Fibroblast of lung (primary cell): ENCODE measurements at regions not wholly inside any gene's neighbourhood (a gene's known extent, or its start where the extent isn't known, plus 50 kb on each side); places are given as distances from the start of the nearest gene placed in this dataset.
A peak's percentile ranks its signal among the peaks of the same experiment; 100 is the strongest.

Experiments used
- DNase-seq, 2 donors: peaks; one replicate each; pipeline versions ENCODE4 v3.0.0 to v3.0.0-alpha.2; 2010; ENCODE audit warnings: low read depth in 2 of 2
- H2AFZ ChIP-seq: 2 replicates; pipeline ENCODE4 v1.5.1; 2012; ENCODE audit warnings: low read length, control low read depth, inconsistent platforms
- H3K27ac ChIP-seq: 2 replicates; pipeline ENCODE4 v1.5.1; 2011; ENCODE audit warnings: low read length, control low read depth; ENCODE audit not compliant: insufficient read depth
- H3K27me3 ChIP-seq: 2 replicates; pipeline ENCODE4 v1.5.1; 2011; ENCODE audit warnings: mild to moderate bottlenecking, low read length; ENCODE audit not compliant: control insufficient read depth, insufficient read depth
- H3K36me3 ChIP-seq: 2 replicates; pipeline ENCODE4 v1.5.1; 2011; ENCODE audit warnings: low read length; ENCODE audit not compliant: control insufficient read depth, insufficient read depth
- H3K4me1 ChIP-seq: 2 replicates; pipeline ENCODE4 v1.5.1; 2011; ENCODE audit warnings: low read length; ENCODE audit not compliant: control insufficient read depth, insufficient read depth; ENCODE audit errors: extremely low read depth
- H3K4me2 ChIP-seq: 2 replicates; pipeline ENCODE4 v1.5.1; 2011; ENCODE audit warnings: low read length, control low read depth; ENCODE audit not compliant: insufficient read depth; ENCODE audit errors: extremely low read depth
- H3K4me3 ChIP-seq, 4 experiments: fragments of 200-600 bp in 1 of 4; sonication (generic) in 1 of 4; replicated peaks in 1 of 4; 2 replicates each; pipeline ENCODE4 v1.5.1; 2011 to 2016; ENCODE audit warnings: low read length in 4 of 4, low read depth in 3 of 4, mild to moderate bottlenecking in 3 of 4, control low read depth in 2 of 4, inconsistent platforms in 1 of 4, mixed read lengths in 1 of 4; ENCODE audit not compliant: insufficient read depth in 1 of 4; ENCODE audit errors: control extremely low read depth in 1 of 4
- H3K79me2 ChIP-seq: 2 replicates; pipeline ENCODE4 v1.5.1; 2012; ENCODE audit warnings: mild to moderate bottlenecking, low read length, inconsistent platforms; ENCODE audit not compliant: control insufficient read depth, insufficient read depth
- H3K9ac ChIP-seq: 2 replicates; pipeline ENCODE4 v1.5.1; 2011; ENCODE audit warnings: mild to moderate bottlenecking, low read length, control low read depth; ENCODE audit not compliant: insufficient read depth
- H3K9me3 ChIP-seq: 2 replicates; pipeline ENCODE4 v1.5.1; 2012; ENCODE audit warnings: low read depth, low read length; ENCODE audit not compliant: control insufficient read depth, insufficient read depth
- H4K20me1 ChIP-seq: 2 replicates; pipeline ENCODE4 v1.5.1; 2011; ENCODE audit warnings: low read length; ENCODE audit not compliant: control insufficient read depth, insufficient read depth; ENCODE audit errors: extremely low read depth
- EZH2 ChIP-seq: IDR thresholded peaks from 2 replicates; pipeline ENCODE4 v1.5.1; 2012; ENCODE audit warnings: low read length, control low read depth, mild to moderate bottlenecking; ENCODE audit errors: missing control alignments
- TF ChIP-seq, protein P1 (sequence below), 2 donors: IDR thresholded peaks in 1 of 2; conservative IDR thresholded peaks in 1 of 2; 1 replicate in 1 of 2; 2 replicates in 1 of 2; pipeline ENCODE4 v1.5.1; 2011 to 2012; ENCODE audit warnings: low read length in 2 of 2, control low read depth in 1 of 2, inconsistent platforms in 1 of 2, low read depth in 1 of 2, mild to moderate bottlenecking in 1 of 2

DNA sequence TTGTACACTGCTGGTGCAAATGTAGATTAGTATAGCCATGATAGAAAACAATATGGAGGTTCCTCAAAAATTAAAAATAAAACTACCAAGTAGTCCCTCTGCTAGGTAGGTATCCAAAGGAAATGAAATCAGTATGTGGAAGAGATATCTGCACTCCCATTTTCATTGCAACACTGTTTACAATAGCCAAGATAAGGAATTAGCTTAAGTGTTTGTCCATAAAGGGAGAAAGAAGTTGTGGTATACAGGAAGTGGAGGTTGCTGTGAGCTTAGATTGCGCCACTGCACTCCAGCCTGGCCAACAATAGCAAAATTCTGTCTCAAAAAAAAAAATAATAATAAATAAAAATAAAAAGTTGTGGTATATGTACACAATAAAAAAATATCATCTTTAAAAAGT lies 325.0 kb upstream of the EMCN start:
- Histone ChIP-seq H3K4me1 (no peaks in the 10 kb centered on the region), H3K4me2 (no peak overlapping the region), H2AFZ (no peak overlapping the region), H3K9me3 (no peaks in the 10 kb centered on the region), H4K20me1 (no peaks in the 10 kb centered on the region), H3K79me2 (no peaks in the 10 kb centered on the region), H3K27ac (no peak overlapping the region), H3K9ac (no peak overlapping the region), H3K4me3 (no peak overlapping the region), H3K36me3 (no peaks in the 10 kb centered on the region), H3K27me3 (no peaks in the 10 kb centered on the region)
- peak in 1 of 2 donors; percentile 26 for DNase-seq
- no peak for TF ChIP-seq EZH2
- TF ChIP-seq, protein P1, sequence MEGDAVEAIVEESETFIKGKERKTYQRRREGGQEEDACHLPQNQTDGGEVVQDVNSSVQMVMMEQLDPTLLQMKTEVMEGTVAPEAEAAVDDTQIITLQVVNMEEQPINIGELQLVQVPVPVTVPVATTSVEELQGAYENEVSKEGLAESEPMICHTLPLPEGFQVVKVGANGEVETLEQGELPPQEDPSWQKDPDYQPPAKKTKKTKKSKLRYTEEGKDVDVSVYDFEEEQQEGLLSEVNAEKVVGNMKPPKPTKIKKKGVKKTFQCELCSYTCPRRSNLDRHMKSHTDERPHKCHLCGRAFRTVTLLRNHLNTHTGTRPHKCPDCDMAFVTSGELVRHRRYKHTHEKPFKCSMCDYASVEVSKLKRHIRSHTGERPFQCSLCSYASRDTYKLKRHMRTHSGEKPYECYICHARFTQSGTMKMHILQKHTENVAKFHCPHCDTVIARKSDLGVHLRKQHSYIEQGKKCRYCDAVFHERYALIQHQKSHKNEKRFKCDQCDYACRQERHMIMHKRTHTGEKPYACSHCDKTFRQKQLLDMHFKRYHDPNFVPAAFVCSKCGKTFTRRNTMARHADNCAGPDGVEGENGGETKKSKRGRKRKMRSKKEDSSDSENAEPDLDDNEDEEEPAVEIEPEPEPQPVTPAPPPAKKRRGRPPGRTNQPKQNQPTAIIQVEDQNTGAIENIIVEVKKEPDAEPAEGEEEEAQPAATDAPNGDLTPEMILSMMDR (conservative IDR thresholded peaks at IDR 0.05 in 1 of 2, IDR thresholded peaks at IDR 0.05 in 1 of 2; ENCODE audit: low read depth in 1 of 2, low read length in 2 of 2), result no peak

DNA sequence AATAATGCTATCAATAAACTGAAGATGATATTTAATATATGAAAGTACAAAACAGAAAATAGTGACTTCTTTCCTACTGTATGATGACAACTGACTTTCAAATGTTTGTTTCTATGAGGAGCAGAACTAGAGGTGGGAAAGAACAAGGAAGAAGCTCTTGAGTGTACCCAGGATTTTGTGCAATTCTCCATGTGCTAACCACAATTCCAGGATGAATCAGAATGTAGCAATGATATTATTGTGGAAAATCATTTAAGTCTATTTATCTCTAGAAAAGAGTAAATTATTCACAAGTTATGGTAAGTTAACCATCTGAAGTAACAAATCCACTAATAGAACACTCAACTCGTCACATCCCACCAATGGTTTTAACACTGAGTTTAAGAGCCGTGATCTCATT lies 324.1 kb upstream of the EMCN start:
- no peak overlapping the region for H3K4me2 ChIP-seq
- no peak overlapping the region for H3K27ac ChIP-seq
- H3K4me3 ChIP-seq, result no peak overlapping the region
- H3K36me3 ChIP-seq, result no peaks in the 10 kb centered on the region
- no peak overlapping the region for H3K9ac ChIP-seq
- DNase-seq, result peak in 1 of 2 donors; percentile 52
- no peaks in the 10 kb centered on the region for H3K9me3 ChIP-seq
- no peaks in the 10 kb centered on the region for H4K20me1 ChIP-seq
- no peaks in the 10 kb centered on the region for H3K79me2 ChIP-seq
- H3K27me3 ChIP-seq, result no peaks in the 10 kb centered on the region
- TF ChIP-seq EZH2, result no peak
- TF ChIP-seq, protein P1 (conservative IDR thresholded peaks at IDR 0.05 in 1 of 2, IDR thresholded peaks at IDR 0.05 in 1 of 2; ENCODE audit: low read depth in 1 of 2, low read length in 2 of 2), result no peak
- no peaks in the 10 kb centered on the region for H3K4me1 ChIP-seq
- no peak overlapping the region for H2AFZ ChIP-seq

DNA sequence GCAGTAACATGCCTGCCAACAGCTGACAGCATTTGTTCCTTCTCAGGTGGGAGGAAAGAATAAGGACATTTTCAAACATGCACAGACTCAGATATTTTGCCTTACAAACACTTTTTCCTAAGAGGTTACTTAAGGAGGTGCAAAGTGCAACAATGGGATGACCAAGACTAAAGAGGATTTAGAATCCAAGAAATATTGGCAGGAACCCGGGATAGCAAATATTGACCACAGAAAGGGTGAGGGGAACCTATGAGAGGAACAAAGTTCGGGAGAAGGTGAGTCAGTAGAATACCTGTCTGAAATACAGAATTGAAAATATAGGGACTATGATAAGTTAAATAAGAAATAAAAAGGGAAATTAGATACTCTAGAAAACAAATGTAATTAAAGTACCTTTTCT lies 321.9 kb upstream of the EMCN start:
- no peak overlapping the region for H3K27ac ChIP-seq
- no peaks in the 10 kb centered on the region for H3K4me1 ChIP-seq
- no peak overlapping the region for H3K4me2 ChIP-seq
- H3K4me3 ChIP-seq, result no peak overlapping the region
- TF ChIP-seq, protein P1 (conservative IDR thresholded peaks at IDR 0.05 in 1 of 2, IDR thresholded peaks at IDR 0.05 in 1 of 2; ENCODE audit: low read depth in 1 of 2, low read length in 2 of 2), result no peak
- TF ChIP-seq EZH2, result no peak
- H2AFZ ChIP-seq, result no peak overlapping the region
- H3K9me3 ChIP-seq, result no peaks in the 10 kb centered on the region
- H3K27me3 ChIP-seq, result no peaks in the 10 kb centered on the region
- H4K20me1 ChIP-seq, result no peaks in the 10 kb centered on the region
- DNase-seq, result no peak
- no peaks in the 10 kb centered on the region for H3K36me3 ChIP-seq
- no peak overlapping the region for H3K9ac ChIP-seq
- H3K79me2 ChIP-seq, result no peaks in the 10 kb centered on the region
